RWPE2 (cell line): ENCODE measurements at regions not wholly inside any gene's neighbourhood (a gene's known extent, or its start where the extent isn't known, plus 50 kb on each side); places are given as distances from the start of the nearest gene placed in this dataset.

ENCODE experiments used
- ATAC-seq: fragments of 200-7000 bp; cut with Tn5 transposase; 3 replicates; pipeline ENCODE4 v1.9.1; 2021; ENCODE audit warnings: low read depth
- DNase-seq: peaks from one replicate; pipeline ENCODE4 v3.0.0-alpha.2; 2020; ENCODE audit warnings: low spot score
- H3K27ac ChIP-seq: fragments of 450-650 bp; 2 replicates; pipeline ENCODE4 v1.5.1; 2017; ENCODE audit warnings: mild to moderate bottlenecking; ENCODE audit not compliant: poor library complexity, severe bottlenecking
- H3K27me3 ChIP-seq: fragments of 250-450 bp; sonication (Bioruptor Pico); 2 replicates; pipeline ENCODE4 v1.5.1; 2021; ENCODE audit warnings: mild to moderate bottlenecking, moderate library complexity; ENCODE audit not compliant: insufficient read depth, poor library complexity, severe bottlenecking
- H3K36me3 ChIP-seq: fragments of 250-450 bp; sonication (Bioruptor Pico); 2 replicates; pipeline ENCODE4 v1.5.1; 2020; ENCODE audit warnings: low read depth, mild to moderate bottlenecking, moderate library complexity
- H3K4me1 ChIP-seq: fragments of 250-450 bp; sonication (Bioruptor Pico); 2 replicates; pipeline ENCODE4 v1.5.1; 2021; ENCODE audit warnings: mild to moderate bottlenecking, moderate library complexity; ENCODE audit not compliant: insufficient read depth, poor library complexity, severe bottlenecking
- H3K4me3 ChIP-seq: fragments of 250-450 bp; sonication (Bioruptor Pico); 2 replicates; pipeline ENCODE4 v1.5.1; 2021; ENCODE audit warnings: mild to moderate bottlenecking, moderate library complexity; ENCODE audit not compliant: severe bottlenecking
- H3K9me3 ChIP-seq: fragments of 250-450 bp; sonication (Bioruptor Pico); 2 replicates; pipeline ENCODE4 v1.5.1; 2021; ENCODE audit warnings: mild to moderate bottlenecking, moderate library complexity; ENCODE audit not compliant: severe bottlenecking
- TF ChIP-seq, protein P1 (sequence below): fragments of 450-650 bp; IDR thresholded peaks from one replicate; pipeline ENCODE4 v1.5.1; 2017; ENCODE audit warnings: mild to moderate bottlenecking, moderate library complexity; ENCODE audit not compliant: poor library complexity, severe bottlenecking

DNA sequence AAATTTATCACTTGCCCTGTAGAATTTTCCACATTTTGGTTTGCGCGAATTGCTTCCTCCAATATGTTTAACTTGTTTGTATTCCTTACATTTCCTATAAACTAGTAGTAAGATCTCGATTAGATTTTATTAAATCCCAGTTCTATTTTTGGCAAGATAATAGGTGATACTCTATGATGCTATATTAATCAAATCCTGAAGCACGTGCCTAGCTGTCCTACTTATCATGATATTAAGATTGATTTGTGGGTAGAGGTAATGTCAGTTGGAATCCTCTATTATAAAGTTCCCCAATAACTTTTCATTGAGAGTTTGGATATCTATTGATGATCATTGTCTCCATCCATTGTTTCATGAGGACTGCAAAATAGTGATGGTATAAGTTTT lies 82.8 kb upstream of the RIPOR2 start:
- peaks cover 43% of the 10 kb centered on the region for H3K4me1 ChIP-seq
- TF ChIP-seq, protein P1, sequence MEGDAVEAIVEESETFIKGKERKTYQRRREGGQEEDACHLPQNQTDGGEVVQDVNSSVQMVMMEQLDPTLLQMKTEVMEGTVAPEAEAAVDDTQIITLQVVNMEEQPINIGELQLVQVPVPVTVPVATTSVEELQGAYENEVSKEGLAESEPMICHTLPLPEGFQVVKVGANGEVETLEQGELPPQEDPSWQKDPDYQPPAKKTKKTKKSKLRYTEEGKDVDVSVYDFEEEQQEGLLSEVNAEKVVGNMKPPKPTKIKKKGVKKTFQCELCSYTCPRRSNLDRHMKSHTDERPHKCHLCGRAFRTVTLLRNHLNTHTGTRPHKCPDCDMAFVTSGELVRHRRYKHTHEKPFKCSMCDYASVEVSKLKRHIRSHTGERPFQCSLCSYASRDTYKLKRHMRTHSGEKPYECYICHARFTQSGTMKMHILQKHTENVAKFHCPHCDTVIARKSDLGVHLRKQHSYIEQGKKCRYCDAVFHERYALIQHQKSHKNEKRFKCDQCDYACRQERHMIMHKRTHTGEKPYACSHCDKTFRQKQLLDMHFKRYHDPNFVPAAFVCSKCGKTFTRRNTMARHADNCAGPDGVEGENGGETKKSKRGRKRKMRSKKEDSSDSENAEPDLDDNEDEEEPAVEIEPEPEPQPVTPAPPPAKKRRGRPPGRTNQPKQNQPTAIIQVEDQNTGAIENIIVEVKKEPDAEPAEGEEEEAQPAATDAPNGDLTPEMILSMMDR, result peak; percentile 2
- H3K4me3 ChIP-seq, result no peak overlapping the region
- no peak for DNase-seq
- no peaks in the 10 kb centered on the region for H3K9me3 ChIP-seq
- peak overlapping the region; percentile 80 for H3K27ac ChIP-seq
- no peak for ATAC-seq
- no peaks in the 10 kb centered on the region for H3K27me3 ChIP-seq
- no peaks in the 10 kb centered on the region for H3K36me3 ChIP-seq

DNA sequence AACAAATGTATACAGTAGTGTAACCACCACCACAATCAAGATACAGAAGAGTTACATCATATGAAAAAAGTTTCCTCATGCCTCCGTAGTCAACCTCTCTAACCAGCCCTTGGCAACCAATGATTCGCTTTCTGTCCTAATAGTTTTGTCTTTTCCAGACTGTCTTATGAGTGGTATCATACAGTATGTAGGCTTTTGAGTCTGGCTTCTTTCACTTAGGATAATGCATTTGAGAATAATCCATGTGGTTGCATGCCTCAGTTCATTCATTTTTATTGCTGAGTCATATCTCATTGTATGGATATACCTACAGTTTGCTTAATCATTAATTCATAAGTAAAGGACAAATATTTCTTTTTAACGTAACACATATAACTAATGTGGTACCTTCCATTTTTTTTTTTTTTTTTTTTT lies 86.4 kb upstream of the RIPOR2 start:
- no peak for DNase-seq
- Histone ChIP-seq H3K4me1 (peaks cover 32% of the 10 kb centered on the region), H3K27me3 (no peaks in the 10 kb centered on the region), H3K36me3 (no peaks in the 10 kb centered on the region), H3K4me3 (no peak overlapping the region), H3K9me3 (no peaks in the 10 kb centered on the region), H3K27ac (no peak overlapping the region)
- no peak for ATAC-seq
- TF ChIP-seq, protein P1, result no peak

DNA sequence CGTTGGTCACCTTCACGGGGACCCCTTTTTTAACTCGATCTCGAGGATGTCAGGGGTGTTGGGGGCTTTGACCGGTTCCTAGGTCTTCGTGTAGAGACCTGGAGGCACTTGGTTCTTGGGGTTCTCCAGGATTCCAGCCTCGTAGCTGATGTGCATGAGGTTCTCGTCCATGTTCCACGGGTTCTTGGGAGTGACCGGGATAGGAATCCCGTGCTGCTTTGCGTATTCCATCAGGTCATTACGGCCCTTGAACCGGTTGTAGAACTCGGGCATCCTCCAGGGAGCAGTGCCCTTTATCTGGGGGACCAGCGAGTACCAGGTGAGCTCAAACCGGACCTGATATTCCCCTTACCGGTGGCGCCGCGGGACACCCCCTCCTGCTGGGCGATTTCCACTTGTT lies 88.0 kb upstream of the RIPOR2 start:
- Histone ChIP-seq H3K4me3 (no peak overlapping the region), H3K36me3 (no peaks in the 10 kb centered on the region), H3K27me3 (no peaks in the 10 kb centered on the region), H3K9me3 (no peaks in the 10 kb centered on the region), H3K27ac (no peak overlapping the region), H3K4me1 (peaks cover 17% of the 10 kb centered on the region)
- DNase-seq (no peak), ATAC-seq (no peak)
- TF ChIP-seq, protein P1, result no peak

DNA sequence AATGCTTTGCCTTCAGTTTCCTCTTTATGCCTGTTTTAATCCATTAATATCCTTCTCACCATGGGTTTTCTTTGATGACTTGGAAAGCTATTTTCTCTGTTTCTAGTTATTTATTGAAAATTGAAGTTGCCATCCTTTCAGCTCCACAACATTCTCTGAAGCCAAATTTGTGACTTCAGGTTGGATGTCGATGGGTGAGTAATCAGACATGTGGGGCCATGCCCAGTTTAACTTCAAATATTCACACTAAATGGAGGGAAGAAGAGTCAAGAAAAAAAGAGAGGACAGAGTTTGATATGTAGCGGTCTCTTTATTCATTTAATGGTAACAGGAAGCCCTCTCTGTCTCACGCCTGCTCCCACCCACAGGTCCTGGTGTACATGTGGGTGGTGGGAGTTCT lies 89.1 kb upstream of the RIPOR2 start:
- ATAC-seq, result no peak
- Histone ChIP-seq H3K4me3 (no peak overlapping the region), H3K4me1 (peaks cover 17% of the 10 kb centered on the region), H3K9me3 (no peaks in the 10 kb centered on the region), H3K27ac (no peak overlapping the region), H3K36me3 (no peaks in the 10 kb centered on the region), H3K27me3 (no peaks in the 10 kb centered on the region)
- TF ChIP-seq, protein P1, result no peak
- no peak for DNase-seq

DNA sequence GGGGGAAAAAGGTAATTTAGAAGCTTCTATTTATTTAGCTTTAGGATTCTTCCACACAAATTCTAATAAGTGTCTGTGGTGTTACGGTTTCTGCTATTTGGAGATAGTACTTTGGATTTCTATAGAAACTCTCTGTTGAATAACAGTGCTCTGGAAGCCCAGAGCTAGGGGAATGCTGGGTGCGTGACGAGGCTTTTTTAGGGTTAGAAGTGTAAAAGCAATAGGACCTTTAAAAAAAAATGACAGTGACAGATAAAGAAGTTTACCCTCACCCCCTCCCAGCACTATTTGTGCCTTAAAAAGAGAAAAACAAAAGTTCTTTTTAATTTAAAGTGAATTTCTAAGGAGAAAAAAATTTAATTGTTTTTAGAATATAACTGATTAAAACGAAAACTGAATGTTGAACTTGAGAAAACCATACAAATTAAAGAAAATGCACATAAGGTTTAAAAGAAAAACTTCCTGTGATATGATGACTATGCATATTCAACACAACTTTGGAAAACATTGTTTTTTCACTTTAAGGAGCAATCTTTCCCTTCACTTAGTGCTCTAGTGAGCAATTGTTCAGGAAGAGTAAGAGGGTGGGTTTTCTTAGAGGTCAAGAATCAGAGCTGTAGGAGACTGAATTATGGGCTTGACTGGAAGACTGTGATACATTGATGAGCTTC lies 89.6 kb upstream of the RIPOR2 start:
- no peak overlapping the region for H3K4me3 ChIP-seq
- H3K27ac ChIP-seq, result no peak overlapping the region

More for the DNA sequence above, 89.6 kb upstream of the RIPOR2 start:
- peaks cover 17% of the 10 kb centered on the region for H3K4me1 ChIP-seq
- DNase-seq (no peak), ATAC-seq (no peak)
- no peaks in the 10 kb centered on the region for H3K36me3 ChIP-seq
- no peaks in the 10 kb centered on the region for H3K9me3 ChIP-seq
- TF ChIP-seq, protein P1, result no peak
- H3K27me3 ChIP-seq, result no peaks in the 10 kb centered on the region
